ENCODE measurements at regions not wholly inside any gene's neighbourhood (a gene's known extent, or its start where the extent isn't known, plus 50 kb on each side); places are given as distances from the start of the nearest gene placed in this dataset.

DNA sequence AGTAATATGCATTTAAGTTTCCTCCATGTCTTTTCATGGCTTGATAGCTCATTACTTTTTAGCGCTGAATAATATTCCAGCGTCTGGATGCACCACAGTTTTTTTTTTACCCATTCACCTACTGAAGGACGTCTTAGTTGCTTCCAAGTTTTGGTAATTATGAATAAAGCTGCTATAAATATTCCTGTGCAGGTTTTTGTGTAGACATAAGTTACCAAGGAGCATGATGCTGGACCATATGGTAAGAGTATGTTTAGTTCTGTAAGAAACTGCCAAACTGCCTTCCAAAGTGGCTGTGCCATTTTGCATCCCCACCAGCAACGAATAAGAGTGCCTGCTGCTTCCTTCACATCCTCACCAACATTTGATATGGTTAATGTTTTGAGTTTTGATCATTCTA is 195.6 kb downstream of the PIK3R1 start:
- Histone ChIP-seq H3K27ac (ENCODE audit: low read depth, low read length) (no peak overlapping the region), H3K27me3 (ENCODE audit: control insufficient read depth, low read length) (no peaks in the 10 kb centered on the region), H3K4me3 (ENCODE audit: low read length) (no peak overlapping the region), H3K4me1 (ENCODE audit: control insufficient read depth, low read length) (peaks cover 35% of the 10 kb centered on the region), H3K36me3 (ENCODE audit: control insufficient read depth, low read length) (no peaks in the 10 kb centered on the region), H3F3A (ENCODE audit: control insufficient read depth, insufficient read depth) (peaks cover 3% of the 10 kb centered on the region), H3K4me2 (ENCODE audit: low read length) (no peak overlapping the region), H3K9me2 (replicated peaks; ENCODE audit: control insufficient read depth, low read length) (no peaks in the 10 kb centered on the region), H4K20me1 (ENCODE audit: control insufficient read depth, insufficient read depth, low read depth, low read length) (no peaks in the 10 kb centered on the region), H3K79me2 (ENCODE audit: control insufficient read depth, low read length) (no peaks in the 10 kb centered on the region), H3K9me3 (ENCODE audit: control insufficient read depth, insufficient read depth, low read length) (peaks cover 3% of the 10 kb centered on the region; the same call in 1 of the 2 replicates)
- TF ChIP-seq, protein P1, sequence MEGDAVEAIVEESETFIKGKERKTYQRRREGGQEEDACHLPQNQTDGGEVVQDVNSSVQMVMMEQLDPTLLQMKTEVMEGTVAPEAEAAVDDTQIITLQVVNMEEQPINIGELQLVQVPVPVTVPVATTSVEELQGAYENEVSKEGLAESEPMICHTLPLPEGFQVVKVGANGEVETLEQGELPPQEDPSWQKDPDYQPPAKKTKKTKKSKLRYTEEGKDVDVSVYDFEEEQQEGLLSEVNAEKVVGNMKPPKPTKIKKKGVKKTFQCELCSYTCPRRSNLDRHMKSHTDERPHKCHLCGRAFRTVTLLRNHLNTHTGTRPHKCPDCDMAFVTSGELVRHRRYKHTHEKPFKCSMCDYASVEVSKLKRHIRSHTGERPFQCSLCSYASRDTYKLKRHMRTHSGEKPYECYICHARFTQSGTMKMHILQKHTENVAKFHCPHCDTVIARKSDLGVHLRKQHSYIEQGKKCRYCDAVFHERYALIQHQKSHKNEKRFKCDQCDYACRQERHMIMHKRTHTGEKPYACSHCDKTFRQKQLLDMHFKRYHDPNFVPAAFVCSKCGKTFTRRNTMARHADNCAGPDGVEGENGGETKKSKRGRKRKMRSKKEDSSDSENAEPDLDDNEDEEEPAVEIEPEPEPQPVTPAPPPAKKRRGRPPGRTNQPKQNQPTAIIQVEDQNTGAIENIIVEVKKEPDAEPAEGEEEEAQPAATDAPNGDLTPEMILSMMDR (IDR thresholded peaks at IDR 0.05; ENCODE audit: low read depth, low read length, poor library complexity, severe bottlenecking), result no peak
- TF ChIP-seq EZH2phosphoT487 (IDR thresholded peaks at IDR 0.05; ENCODE audit: borderline replicate concordance, low read length), result no peak

DNA sequence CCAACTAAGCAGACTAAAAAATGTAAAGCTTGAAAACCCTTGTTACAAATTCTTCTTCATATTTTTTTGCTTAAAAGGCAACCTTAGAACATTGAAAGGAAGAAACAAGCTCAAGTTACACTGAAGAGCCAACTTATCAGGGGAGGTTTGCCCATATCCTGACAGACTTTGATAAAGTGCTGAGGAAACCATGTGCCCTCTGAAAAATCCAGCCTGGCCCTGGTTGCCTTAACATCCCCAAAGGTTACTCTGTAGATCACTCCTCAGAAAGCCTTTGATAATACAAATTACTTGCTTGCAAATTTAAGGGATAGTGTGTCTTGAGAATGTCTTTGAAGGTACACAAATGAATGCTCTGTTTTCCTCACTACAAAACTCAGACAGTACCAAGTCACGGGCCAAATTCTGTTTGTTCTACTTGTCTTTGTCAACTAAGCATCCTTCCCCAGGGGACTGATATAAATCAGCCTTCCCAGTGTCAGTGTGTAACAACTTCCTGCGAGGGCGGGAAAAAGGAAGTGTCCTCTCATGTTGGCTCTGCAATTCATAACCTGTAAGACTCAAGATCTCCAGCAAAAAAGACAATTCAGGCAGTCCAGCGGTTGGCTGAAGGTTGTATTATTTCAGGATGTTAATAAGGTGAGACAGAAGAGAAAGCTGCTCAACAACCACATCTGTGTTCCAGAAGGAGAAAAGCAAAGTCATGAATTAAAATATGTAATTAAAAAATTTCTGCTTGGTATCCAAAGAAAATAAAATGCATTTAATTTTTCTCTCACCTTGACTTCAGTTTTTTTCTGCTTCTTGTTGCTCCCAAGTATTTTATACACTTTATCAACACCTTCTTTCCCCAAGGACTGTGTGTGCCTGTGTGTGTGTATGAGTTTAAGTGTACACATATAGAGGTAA is 199.9 kb downstream of the PIK3R1 start:
- H3K9me3 ChIP-seq (ENCODE audit: control insufficient read depth, insufficient read depth, low read length), result peaks cover 3% of the 10 kb centered on the region; the same call in 1 of the 2 replicates
- no peak for TF ChIP-seq EZH2phosphoT487 (IDR thresholded peaks at IDR 0.05; ENCODE audit: borderline replicate concordance, low read length)
- TF ChIP-seq, protein P1 (IDR thresholded peaks at IDR 0.05; ENCODE audit: low read depth, low read length, poor library complexity, severe bottlenecking), result no peak
- H3K4me1 ChIP-seq (ENCODE audit: control insufficient read depth, low read length), result peaks cover 11% of the 10 kb centered on the region
- no peaks in the 10 kb centered on the region for H3K36me3 ChIP-seq (ENCODE audit: control insufficient read depth, low read length)
- H3K4me2 ChIP-seq (ENCODE audit: low read length), result peak overlapping the region; percentile 41
- no peak overlapping the region for H3K27ac ChIP-seq (ENCODE audit: low read depth, low read length)
- H3F3A ChIP-seq (ENCODE audit: control insufficient read depth, insufficient read depth), result no peaks in the 10 kb centered on the region
- no peaks in the 10 kb centered on the region for H4K20me1 ChIP-seq (ENCODE audit: control insufficient read depth, insufficient read depth, low read depth, low read length)
- H3K4me3 ChIP-seq (ENCODE audit: low read length), result peak overlapping the region; percentile 30
- no peaks in the 10 kb centered on the region for H3K27me3 ChIP-seq (ENCODE audit: control insufficient read depth, low read length)
- H3K9me2 ChIP-seq (replicated peaks; ENCODE audit: control insufficient read depth, low read length), result no peaks in the 10 kb centered on the region
- H3K79me2 ChIP-seq (ENCODE audit: control insufficient read depth, low read length), result no peaks in the 10 kb centered on the region

DNA sequence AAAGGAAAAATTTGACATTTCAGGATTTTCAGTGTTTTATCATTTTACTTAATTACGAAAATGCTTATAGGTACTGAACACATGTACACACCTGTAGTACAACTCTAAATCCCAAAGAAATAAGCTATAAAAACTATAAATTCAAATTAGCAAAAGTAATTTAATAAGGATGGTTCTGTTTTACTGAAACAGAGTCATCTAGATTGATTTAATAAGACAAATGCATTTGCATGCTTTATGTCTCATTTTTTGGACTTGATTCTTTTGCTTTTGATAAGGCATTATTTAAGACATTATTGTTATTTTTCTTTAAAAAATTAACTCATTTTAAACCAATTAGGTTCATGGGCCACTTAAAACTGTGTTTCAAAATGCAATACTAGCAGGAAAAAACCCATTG is 201.2 kb downstream of the PIK3R1 start:
- Histone ChIP-seq H3K9me3 (ENCODE audit: control insufficient read depth, insufficient read depth, low read length) (peaks cover 3% of the 10 kb centered on the region; the same call in 1 of the 2 replicates), H3K36me3 (ENCODE audit: control insufficient read depth, low read length) (no peaks in the 10 kb centered on the region), H3K27me3 (ENCODE audit: control insufficient read depth, low read length) (no peaks in the 10 kb centered on the region), H3K4me2 (ENCODE audit: low read length) (no peak overlapping the region), H3K9me2 (replicated peaks; ENCODE audit: control insufficient read depth, low read length) (no peaks in the 10 kb centered on the region), H3K4me3 (ENCODE audit: low read length) (no peak overlapping the region), H3K4me1 (ENCODE audit: control insufficient read depth, low read length) (peaks cover 11% of the 10 kb centered on the region), H3K79me2 (ENCODE audit: control insufficient read depth, low read length) (no peaks in the 10 kb centered on the region), H3F3A (ENCODE audit: control insufficient read depth, insufficient read depth) (no peaks in the 10 kb centered on the region), H4K20me1 (ENCODE audit: control insufficient read depth, insufficient read depth, low read depth, low read length) (no peaks in the 10 kb centered on the region), H3K27ac (ENCODE audit: low read depth, low read length) (no peak overlapping the region)
- TF ChIP-seq EZH2phosphoT487 (IDR thresholded peaks at IDR 0.05; ENCODE audit: borderline replicate concordance, low read length), result no peak
- TF ChIP-seq, protein P1 (IDR thresholded peaks at IDR 0.05; ENCODE audit: low read depth, low read length, poor library complexity, severe bottlenecking), result no peak

All from DOHH2 (cell line).